SU-DHL-6 (cell line): ENCODE measurements at regions not wholly inside any gene's neighbourhood (a gene's known extent, or its start where the extent isn't known, plus 50 kb on each side); places are given as distances from the start of the nearest gene placed in this dataset.

Source experiments
- CTCF ChIP-seq: fragments of 200-600 bp; sonication (generic); IDR thresholded peaks from one replicate; pipeline ENCODE4 v1.5.1; 2017; ENCODE audit warnings: antibody characterized with exemption, mild to moderate bottlenecking, low read length, moderate library complexity; ENCODE audit not compliant: insufficient read depth, poor library complexity, severe bottlenecking
- EZH2phosphoT487 ChIP-seq: fragments of 200-600 bp; sonication (generic), shearing (Covaris generic); conservative IDR thresholded peaks from 2 replicates; pipeline ENCODE4 v1.6.1; 2018; ENCODE audit warnings: mild to moderate bottlenecking, antibody characterized with exemption, low read length, moderate library complexity, mixed read lengths

- TF ChIP-seq CTCF (no peak), EZH2phosphoT487 (no peak)
These were observed 123.5 kb upstream of the FRMD4A start for GRCh38 chr10:14454206-14454605.
